GM21723 (cell line): ENCODE measurements at regions not wholly inside any gene's neighbourhood (a gene's known extent, or its start where the extent isn't known, plus 50 kb on each side); places are given as distances from the start of the nearest gene placed in this dataset.

Source experiments
- ATAC-seq: cut with Tn5 transposase; IDR thresholded peaks from one replicate; pipeline ENCODE4 v1.9.1; 2021; ENCODE audit warnings: mild to moderate bottlenecking, moderate library complexity; ENCODE audit not compliant: unreplicated experiment

DNA sequence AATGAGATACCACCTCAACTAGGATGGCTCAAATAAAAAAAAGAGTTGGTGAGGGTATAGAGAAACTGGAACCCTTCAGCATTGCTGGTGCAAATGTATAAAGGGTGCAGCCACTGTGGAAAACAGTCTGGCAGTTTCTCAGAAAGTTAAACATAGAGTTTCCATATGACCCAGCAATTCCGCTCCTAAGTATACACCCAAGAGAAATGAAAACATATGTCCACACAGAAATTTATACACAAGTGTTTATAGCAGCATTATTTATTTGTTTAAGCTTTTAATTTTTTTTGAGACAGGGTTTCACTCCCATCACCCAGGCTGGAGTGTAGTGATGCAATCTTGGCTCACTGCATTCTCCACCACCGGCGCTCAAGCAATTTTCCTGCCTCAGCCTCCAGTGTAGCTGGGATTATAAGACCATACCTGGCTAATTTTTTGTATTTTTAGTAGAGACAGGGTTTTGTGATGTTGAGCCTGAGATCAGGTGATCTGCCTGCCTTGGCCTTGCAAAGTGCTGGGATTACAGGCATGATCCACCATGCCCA lies 118.2 kb upstream of the KIF5B start:
- ATAC-seq = no peak

DNA sequence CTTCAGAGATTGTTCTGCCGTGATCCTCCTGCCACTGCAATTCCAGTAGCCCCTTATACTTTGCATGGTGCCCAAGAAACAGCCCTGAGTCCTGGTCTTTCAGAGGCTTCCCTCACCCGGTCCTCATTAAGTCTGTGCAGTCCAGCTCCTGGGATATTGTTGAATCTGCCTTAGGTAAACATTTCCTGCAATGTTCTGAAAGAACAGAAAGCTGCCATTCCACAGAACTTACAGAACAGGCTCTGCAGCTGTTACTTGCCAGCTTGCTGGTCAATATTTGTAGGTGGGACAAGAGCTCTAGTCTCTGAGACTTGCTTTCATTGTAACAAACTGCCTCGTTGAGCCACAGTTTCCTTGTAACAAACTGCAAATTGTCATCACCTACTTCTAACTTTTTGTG lies 115.0 kb upstream of the KIF5B start:
- no peak for ATAC-seq

DNA sequence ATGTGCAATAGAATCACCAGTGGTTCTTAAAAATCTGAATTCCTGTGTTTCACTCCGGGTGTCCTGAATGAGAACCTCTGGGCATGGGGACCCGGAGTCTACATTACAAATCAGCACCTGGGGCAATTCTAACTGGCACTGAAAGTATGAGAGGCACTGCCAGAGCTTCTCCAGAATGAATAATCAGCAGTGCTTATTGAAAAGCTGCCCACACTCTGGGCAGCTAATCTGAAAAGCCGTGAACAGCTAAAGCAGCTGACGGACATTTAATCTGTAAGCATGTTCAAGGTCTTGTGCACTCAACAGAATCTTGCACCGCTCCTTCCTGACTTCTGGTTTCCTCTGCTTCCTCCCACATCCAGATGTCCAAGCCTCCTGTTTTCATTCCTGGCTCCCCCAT lies 113.3 kb upstream of the KIF5B start:
- ATAC-seq = no peak

DNA sequence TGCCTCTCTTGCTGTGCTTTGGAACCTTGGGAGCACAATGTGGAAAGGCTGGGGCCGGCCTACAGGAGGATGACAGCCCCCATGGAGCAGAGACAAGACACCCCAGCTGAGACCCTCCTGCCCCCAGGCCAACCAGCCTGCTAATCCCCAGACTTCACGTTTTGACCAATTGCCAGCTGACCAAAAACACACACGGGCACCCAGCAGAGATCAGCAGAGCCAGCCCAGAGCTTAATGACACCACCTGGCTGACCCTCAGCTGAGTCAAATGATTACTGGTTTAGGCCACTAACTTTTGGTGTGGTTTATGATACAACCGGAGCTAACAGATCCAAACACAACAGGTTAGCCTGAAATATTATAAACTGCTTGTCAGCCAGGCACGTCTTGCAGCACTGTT lies 111.2 kb upstream of the KIF5B start:
- ATAC-seq = no peak

DNA sequence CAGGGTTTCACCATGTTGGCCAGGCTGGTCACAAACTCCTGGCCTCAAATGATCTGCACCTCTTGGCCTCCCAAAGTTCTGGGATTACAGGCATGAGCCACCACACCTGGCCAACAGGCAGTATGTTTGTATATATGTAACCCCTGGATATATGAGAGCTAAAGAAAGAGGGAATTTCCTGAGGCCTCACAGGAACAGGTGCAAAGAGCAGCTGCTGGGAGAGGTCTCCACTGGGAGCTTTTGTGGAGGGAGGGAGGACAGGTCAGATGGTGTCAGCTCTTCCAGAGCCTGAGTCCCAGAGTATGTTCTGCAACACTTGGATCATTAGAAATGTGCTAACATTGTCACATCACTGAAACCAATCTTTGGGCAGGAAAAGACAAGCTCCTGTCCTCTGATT lies 110.1 kb upstream of the KIF5B start:
- ATAC-seq = no peak

DNA sequence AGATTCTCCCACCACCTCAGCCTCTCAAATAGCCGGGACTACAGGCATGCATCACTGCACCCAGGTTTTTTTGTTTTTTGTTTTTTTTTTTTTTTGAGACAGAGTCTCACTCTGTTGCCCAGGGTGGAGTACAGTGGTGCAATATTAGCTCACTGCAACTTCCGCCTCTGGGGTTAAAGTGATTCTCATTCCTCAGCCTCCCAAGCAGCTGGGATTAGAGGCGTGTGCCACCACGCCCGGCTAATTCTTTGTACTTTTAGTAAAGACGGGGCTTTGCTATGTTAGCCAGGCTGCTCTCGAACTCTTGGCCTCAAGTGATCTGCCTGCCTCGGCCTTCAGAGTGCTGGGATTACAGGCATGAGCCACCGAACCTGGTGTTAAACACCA lies 107.5 kb upstream of the KIF5B start:
- ATAC-seq = no peak

DNA sequence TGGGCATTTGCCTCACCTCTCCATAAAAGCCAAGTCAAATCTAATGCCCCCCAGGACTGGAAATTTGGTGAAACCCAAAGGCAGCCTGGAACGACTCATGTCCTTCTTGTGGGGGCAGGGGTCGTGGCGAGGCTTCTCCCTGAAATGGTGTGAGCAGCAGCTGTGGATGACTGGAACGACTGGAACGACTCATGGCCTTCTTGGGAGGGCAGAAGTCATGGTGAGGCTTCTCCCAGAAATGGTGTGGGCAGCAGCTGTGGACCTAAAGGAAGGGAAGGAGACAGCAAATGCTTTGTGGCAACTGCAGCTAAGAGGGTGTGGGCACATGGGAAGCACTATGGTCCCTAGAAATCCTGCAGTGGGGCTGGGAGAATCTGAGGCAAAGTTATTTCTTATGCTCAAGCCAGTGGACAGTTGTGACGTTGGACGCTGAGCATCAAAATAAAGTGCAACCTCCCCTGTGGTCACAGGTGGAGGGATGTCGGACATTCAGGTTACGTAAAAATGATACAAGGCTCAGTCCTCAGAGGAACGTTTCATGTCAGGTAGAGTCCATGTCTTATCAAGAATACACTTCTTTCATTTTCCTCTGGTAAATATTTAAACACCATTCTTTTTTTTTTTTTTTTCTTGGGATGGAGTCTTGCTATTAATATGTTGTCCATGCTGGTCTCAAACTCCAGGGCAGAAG lies 107.0 kb upstream of the KIF5B start:
- ATAC-seq = no peak

DNA sequence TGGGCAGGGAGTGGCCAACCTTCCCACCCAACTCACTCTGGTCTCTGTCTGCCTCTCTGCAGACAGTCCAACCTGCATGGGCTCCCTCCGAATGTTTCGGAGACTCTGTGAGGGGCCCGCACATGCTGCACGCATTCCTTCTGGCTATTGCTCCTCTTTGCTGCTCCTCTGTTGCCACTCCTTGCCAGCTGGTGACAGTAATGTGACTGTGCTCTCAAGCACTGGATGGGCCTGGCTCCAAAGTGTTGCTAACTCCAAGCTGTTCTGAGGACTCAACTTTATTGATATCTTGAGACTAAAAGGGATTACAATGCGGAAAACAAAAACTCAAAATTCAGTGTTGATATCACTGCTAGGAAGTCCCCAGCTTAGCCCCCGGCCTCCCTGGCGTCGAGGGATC lies 105.4 kb upstream of the KIF5B start:
- ATAC-seq = no peak

DNA sequence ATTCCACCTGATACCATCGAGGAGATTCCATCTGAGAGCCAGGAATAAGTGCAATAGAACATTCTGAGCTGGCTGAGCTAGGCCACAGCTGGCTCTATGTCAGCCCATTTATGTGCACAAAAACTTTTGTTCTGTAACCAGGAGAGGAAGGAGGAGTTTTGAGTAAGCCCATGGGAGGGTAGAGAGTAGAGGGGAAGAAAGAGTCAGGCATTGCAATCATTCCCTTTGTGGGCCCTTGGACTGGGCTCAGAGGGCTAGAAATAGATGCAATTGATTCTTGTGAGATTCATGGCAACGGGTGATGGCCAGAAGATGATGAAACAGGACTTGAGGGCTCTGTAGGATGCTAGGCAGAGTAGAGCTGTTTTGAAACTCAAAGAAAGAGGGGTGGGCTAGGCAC lies 104.6 kb upstream of the KIF5B start:
- ATAC-seq = no peak

DNA sequence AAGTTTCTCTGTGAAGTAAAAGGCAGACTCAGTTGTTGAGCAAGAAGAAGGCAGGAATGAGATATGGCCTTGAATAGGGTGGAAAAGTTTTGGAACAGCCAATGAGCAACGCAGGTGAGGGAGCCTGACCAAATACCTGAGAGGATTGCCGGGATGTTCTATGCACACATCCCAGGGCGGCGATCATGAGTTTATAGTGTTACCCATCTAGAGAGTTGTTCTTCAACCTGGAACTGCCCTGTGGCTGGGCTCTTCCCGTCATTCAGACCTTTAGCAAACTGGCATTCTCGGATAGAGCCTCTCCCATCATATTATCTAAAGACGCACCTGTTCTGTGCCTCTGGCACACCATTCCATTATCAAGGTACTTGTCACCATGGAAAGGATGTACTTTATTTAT lies 103.0 kb upstream of the KIF5B start:
- ATAC-seq = no peak

DNA sequence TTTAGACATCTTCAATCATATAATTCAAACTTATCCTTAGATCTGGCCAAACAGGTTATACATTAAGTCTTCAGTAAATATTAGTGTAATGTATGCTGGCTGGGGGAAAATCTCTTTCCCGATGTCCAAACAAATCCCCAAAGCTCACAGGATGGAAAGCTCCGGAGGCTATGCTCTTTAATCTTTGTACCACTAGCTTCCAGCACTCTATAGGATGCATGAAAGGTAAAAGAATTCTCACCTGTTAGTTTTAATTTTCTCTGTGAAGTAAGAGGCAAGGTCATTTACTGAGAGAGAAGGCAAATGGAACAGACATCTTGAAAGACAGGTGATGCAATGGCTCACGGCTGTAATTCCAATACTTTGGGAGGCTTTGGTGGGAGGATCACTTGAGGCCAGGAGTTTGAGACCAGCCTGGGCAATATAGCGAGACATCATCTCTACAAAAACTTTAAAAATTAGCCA lies 99.8 kb upstream of the KIF5B start:
- no peak for ATAC-seq

DNA sequence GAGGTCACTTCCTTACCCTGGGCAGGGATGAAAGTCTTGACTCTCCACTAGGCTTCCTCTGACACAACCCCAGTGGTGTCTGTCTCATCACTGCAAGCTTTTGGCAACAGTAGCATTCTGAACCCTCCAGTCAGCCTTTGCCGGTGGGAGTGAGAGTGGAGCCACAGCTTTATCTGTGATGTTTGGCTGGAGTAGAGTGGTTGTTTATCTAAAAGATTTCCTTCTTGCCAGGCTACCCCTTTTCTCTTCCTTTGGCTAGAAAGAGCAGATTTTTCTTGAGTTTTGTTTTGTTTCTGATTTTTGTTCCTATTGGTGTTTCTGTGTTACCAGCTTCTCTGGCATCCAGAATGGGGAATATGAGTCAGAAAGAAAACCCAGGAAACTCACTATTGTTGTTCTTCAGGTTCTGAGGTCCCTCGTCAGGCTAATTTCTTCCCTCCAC lies 98.9 kb upstream of the KIF5B start:
- ATAC-seq = no peak

DNA sequence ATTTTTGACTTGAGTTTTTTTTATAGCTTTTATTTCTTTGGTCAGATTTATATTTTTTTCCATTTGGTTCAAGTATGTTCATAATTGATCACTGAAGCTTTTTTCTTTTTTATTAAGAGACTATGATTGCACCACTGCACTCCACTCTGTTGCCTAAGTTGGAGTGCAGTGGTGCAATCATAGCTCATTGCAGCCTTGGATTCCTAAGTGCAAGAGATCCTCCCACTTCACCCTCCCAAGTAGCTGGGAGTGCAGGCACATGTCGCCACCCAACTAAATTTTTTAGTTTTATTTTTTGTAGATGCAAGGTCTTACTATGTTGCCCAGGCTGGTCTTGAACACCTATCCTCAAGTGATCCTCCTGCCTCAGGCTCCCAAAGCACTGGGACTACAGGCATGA lies 97.7 kb upstream of the KIF5B start:
- ATAC-seq = no peak

DNA sequence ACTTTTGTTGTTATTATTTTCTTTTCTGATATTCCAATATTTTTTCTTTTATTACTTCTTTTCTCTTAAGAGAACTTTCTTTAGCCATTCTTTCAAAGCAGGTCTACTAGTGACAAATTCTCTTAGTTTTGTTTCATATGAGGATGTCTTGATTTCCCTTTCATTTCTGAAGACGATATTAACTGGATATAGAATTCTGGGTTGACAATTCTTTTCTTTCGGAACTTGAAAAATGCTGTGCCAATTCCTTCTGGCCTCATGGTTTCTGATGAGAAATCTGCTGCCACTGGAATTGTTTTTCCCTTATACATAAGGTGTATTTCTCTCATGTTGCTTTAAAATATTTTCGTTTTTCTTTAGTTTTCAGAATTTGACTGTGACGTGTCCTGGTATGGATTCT lies 97.0 kb upstream of the KIF5B start:
- no peak for ATAC-seq

DNA sequence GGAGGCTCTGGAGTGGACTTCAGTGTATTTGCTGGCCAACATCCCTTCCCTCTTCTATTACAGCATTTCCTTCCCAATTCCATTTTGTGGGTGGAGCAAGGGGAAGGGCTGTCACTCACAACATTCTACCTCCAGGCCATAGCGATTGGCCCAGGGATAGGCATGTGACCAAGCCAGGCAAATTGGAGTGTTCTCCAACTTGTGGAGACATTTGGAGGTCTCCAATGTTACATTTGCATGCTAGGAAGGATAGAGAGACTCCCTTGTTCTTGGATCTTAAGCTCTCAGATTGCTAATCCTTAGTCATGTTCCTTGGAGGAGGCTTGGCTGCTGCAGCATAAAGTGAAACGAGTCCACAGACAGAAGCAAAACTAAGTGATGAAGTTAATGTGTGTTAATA lies 95.6 kb upstream of the KIF5B start:
- no peak for ATAC-seq

DNA sequence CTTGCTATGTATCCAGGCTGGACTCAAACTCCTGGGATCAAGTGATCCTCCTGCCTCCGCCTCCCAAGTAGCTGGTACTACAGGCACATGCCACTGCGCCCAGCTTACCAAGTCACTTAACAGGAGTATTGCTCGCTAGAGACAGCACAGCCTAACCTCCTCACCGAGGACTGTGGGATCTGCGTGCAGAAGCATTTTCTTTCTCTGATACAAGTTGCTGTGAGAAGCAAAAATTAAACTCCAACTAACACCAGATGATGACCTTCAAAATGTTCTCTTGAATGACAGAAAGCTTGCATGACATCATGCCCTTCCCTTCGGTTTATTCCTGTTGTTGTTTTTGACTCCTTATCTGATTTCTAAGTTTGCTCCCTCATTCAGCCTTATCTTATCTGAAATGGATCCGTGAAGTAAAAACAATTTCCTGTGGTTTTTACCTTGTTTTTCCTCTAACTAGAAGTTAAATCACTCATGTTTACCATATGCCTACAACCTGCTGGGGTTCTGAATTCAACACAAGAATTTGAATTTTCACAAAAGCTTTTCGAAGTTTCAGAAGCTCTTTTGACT lies 94.4 kb upstream of the KIF5B start:
- no peak for ATAC-seq

DNA sequence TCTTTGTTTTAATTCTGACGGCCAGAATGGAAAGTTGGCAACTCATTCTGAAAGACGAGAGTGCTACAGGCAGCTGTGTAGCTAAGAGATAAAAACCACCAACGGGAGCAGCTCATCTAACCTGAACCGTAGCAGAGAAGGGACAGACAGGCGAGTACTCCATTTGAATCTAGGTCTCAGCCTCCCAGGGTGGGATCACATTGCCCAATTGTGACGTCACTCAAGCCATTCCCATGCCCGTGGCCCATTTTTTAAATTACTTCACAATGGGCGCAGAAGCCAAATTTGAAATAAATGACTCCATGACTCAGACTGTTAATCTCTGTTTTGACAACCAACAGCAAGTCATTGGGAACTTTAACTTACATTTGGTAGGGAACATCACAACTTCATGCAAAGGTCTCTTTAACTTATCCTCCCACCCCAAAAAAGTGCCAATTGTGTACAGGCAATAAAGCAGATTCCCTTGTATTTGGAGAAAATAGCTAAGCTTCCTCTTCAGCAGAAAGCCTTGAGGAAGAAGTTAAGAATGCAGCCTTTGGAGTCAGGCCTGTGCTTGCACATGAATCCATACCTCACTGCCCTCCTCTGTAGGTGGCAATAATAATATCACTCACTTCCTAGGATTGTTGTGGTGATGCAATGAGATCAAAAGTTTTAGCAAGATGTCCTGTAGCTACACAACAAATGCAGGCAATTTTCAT lies 93.2 kb upstream of the KIF5B start:
- peak; percentile 97 for ATAC-seq

DNA sequence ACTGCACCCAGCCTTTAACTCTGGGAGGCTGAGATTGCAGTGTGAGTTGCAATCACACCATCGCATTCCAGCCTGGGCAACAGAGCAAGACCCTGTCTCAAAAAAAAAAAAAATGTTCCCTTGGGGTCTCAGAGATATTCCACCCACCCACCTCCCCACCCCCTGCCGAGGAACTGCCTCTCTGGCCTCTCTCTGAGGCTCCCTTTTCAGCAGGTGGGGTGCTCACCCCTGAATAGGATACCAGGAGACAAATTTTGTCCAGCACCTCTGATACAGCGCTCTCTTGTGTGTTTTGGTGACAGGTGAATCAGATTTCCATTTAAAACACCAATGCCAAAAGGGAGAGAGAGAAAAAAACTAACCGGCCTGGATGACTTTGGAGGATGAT lies 92.6 kb upstream of the KIF5B start:
- ATAC-seq = peak; percentile 36

DNA sequence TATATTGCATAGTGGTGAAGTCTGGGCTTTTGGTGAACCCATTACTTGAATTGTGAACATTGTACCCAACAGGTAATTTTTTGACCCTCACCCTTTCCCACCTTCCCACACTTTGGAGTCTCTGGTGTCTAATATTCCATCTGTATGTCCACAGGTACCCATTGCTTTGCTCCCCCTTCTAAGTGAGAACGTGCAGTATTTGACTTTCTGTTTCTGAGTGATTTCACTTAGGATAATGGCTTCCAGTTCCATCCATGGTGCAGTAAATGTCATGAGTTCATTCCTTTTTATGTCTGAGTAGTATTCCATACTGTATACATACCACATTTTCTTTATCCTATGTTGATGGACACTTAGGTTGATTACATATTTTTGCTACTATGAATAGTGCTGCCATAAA lies 91.5 kb upstream of the KIF5B start:
- ATAC-seq = no peak

DNA sequence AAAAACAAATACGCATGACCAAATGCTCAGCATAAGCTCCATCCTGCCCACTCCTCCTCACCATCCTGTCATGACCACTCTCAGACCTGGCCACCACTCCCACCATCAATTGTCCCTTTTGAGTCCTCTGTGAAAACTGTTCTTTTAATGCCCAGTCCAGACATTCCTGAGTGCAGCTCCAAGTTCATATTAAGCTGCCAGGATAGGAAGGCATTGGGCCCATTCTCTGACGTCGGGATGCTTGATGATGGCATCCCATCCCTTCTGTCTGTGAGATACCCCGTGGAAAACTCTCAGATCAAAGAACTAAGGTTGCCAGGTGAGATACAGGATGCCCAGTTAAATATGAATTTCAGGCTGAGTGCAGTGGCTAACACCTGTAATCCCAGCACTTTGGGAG lies 89.9 kb upstream of the KIF5B start:
- ATAC-seq = no peak

DNA sequence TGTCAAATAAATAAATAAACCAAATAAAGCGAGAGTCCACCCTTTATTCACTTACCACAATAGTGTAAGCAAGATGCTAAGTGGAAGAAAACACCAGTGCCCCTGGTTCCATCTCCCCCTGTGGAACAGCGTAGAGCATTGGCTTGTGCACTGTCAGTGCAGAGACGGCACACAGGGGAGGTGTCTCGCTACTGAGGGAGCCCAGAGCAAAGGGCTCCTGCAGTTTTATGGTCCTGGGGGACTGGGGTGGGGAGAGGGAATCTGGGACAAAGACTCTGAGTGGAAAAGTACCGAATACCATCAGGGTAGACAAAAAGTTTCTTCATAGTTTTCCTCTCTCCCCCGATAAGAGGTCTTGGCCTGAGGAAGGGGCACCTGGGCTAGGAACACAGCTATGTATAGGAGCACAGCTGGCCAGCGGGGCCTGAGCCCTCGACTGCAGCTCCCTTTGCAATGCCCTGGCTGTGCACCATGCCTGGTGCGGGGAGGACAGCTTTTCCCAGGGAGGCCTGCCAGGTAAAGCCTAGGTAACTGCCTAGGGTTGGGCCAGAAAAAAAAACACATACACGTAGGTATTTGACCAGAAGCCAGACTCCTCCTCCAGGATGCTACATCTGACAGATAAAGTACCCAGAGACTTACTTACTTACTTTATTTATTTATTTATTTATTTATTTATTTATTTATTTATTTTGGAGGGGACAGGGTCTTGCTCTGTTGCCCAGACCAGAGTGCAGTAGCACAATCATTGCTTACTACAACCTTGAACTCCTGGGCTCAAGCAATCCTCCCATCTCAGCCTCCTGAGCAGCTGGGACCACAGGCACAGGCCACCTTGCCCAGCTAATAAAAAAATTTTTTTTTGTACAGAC lies 88.8 kb upstream of the KIF5B start:
- no peak for ATAC-seq
